B cell (primary cell): ENCODE measurements at regions not wholly inside any gene's neighbourhood (a gene's known extent, or its start where the extent isn't known, plus 50 kb on each side); places are given as distances from the start of the nearest gene placed in this dataset.

Experiments
- ATAC-seq: fragments of 200-7000 bp; cut with Tn5 transposase; one replicate; pipeline ENCODE4 v1.10.0; 2021; ENCODE audit warnings: low read depth, mild to moderate bottlenecking, moderate number of reproducible peaks, moderate library complexity
- CTCF ChIA-PET: fragments of 350-600 bp; sonication (Branson Sonifier 250); formaldehyde crosslinking; loops from one replicate; lab custom pipeline; 2021; ENCODE audit warnings: antibody characterized with exemption, inconsistent platforms; lab: Charles Lee
- POLR2A ChIA-PET: fragments of 350-600 bp; sonication (Branson Sonifier 250); formaldehyde crosslinking; loops from one replicate; lab custom pipeline; 2021; ENCODE audit warnings: antibody characterized with exemption; lab: Charles Lee
- DNase-seq: peaks from one replicate; pipeline ENCODE4 v3.0.0; 2013
- H2AFZ ChIP-seq: 2 replicates; pipeline ENCODE4 v1.6.1; 2012; ENCODE audit warnings: mild to moderate bottlenecking, low read depth, low read length; ENCODE audit not compliant: insufficient read depth, poor library complexity, severe bottlenecking
- H3K27ac ChIP-seq, 2 donors: 1 replicate in 1 of 2; 2 replicates in 1 of 2; pipeline ENCODE4 v1.5.1; 2012 to 2013; ENCODE audit warnings: low read length in 2 of 2, mild to moderate bottlenecking in 2 of 2, moderate library complexity in 1 of 2
- H3K27me3 ChIP-seq, 4 experiments: fragments of 200-600 bp in 1 of 4; sonication (generic) in 1 of 4; replicated peaks in 1 of 4; 1 replicate in 2 of 4; 2 replicates in 2 of 4; pipeline versions ENCODE4 v1.6.1 to v1.7.0; 2013 to 2016; ENCODE audit warnings: low read length in 3 of 4, mild to moderate bottlenecking in 2 of 4, mixed read lengths in 1 of 4, moderate library complexity in 1 of 4; ENCODE audit not compliant: insufficient read depth in 4 of 4, control insufficient read depth in 3 of 4; ENCODE audit errors: control extremely low read depth in 1 of 4
- H3K36me3 ChIP-seq, 2 experiments: replicated peaks in 1 of 2; 1 replicate in 1 of 2; 2 replicates in 1 of 2; pipeline versions ENCODE4 v1.6.1 to v1.7.1; 2013; ENCODE audit warnings: low read length in 1 of 2; ENCODE audit not compliant: insufficient read depth in 2 of 2, control insufficient read depth in 1 of 2; ENCODE audit errors: control extremely low read depth in 1 of 2, extremely low read depth in 1 of 2
- H3K4me1 ChIP-seq, 2 donors: fragments of 200-600 bp in 1 of 2; sonication (generic) in 1 of 2; 1 replicate in 1 of 2; 2 replicates in 1 of 2; pipeline versions ENCODE4 v1.5.1 to v1.6.1; 2013 to 2017; ENCODE audit warnings: low read length in 2 of 2; ENCODE audit not compliant: control insufficient read depth in 2 of 2, insufficient read depth in 2 of 2
- H3K4me2 ChIP-seq: replicated peaks from 2 replicates; pipeline ENCODE3; 2012; ENCODE audit warnings: mild to moderate bottlenecking, low read depth, low read length; ENCODE audit not compliant: poor library complexity, severe bottlenecking
- H3K4me3 ChIP-seq, 5 experiments: fragments of 200-600 bp in 1 of 5; sonication (generic) in 1 of 5; 1 replicate in 3 of 5; 2 replicates in 2 of 5; pipeline versions ENCODE4 v1.5.1 to v1.7.0; 2011 to 2016; ENCODE audit warnings: low read length in 4 of 5, mild to moderate bottlenecking in 4 of 5, low read depth in 2 of 5, control low read depth in 1 of 5, moderate library complexity in 1 of 5; ENCODE audit not compliant: insufficient read depth in 1 of 5; ENCODE audit errors: control extremely low read depth in 1 of 5, extremely low read depth in 1 of 5
- H3K79me2 ChIP-seq: fragments of 200-600 bp; sonication (generic); one replicate; pipeline ENCODE4 v1.6.0; 2016; ENCODE audit warnings: low read length; ENCODE audit not compliant: control insufficient read depth, insufficient read depth
- H3K9ac ChIP-seq: fragments of 200-600 bp; sonication (generic); 2 replicates; pipeline ENCODE4 v1.6.1; 2017; ENCODE audit warnings: mild to moderate bottlenecking, low read length, moderate library complexity
- H3K9me3 ChIP-seq, 3 donors: one replicate each; pipeline versions ENCODE4 v1.6.1 to v1.7.1; 2013; ENCODE audit warnings: low read length in 2 of 3; ENCODE audit not compliant: control insufficient read depth in 2 of 3, insufficient read depth in 1 of 3; ENCODE audit errors: control extremely low read depth in 1 of 3
- H4K20me1 ChIP-seq: 2 replicates; pipeline ENCODE4 v1.6.0; 2012; ENCODE audit warnings: mild to moderate bottlenecking, low read length; ENCODE audit not compliant: insufficient read depth, control insufficient read depth, poor library complexity, severe bottlenecking
- H3K27ac Mint-ChIP-seq: one replicate; pipeline ENCODE4 v1.8.0; 2021; ENCODE audit warnings: mixed read lengths
- H3K27me3 Mint-ChIP-seq: one replicate; pipeline ENCODE4 v1.8.0; 2021; ENCODE audit warnings: mixed read lengths
- H3K4me1 Mint-ChIP-seq: one replicate; pipeline ENCODE4 v1.8.0; 2021; ENCODE audit warnings: mixed read lengths
- H3K4me3 Mint-ChIP-seq: one replicate; pipeline ENCODE4 v1.8.0; 2021; ENCODE audit warnings: mixed read lengths
- H3K9me3 Mint-ChIP-seq: one replicate; pipeline ENCODE4 v1.8.0; 2022; ENCODE audit warnings: mixed read lengths; ENCODE audit not compliant: insufficient read depth
- CTCF ChIP-seq: fragments of 200-600 bp; IDR thresholded peaks from one replicate; pipeline ENCODE4 v1.8.0; 2022; ENCODE audit warnings: antibody characterized with exemption, mild to moderate bottlenecking
- EZH2 ChIP-seq: IDR thresholded peaks from 2 replicates; pipeline ENCODE4 v1.6.1; 2012; ENCODE audit warnings: borderline replicate concordance, low read depth, mild to moderate bottlenecking, moderate library complexity, low read length; ENCODE audit not compliant: insufficient read depth, poor library complexity, severe bottlenecking
- WGBS: methylation state at CpG from one replicate; pipeline ENCODE4 v1.1.5; 2013; ENCODE audit warnings: missing lambda C conversion rate; ENCODE audit not compliant: insufficient coverage; 5-methylcytosine and 5-hydroxymethylcytosine counted together
- intact Hi-C: fragments of 100-400 bp; cut with micrococcal nuclease; formaldehyde crosslinking; loops from one replicate; pipeline ENCODE4 v1.10.0; 2022

- POLR2A ChIA-PET: no interaction called here
- Histone ChIP-seq H2AFZ (no peak overlapping the region), H3K9ac (no peak overlapping the region), H3K4me2 (no peak overlapping the region), H4K20me1 (no peaks in the 10 kb centered on the region), H3K4me3 (no peak overlapping the region), H3K4me1 (no peaks in the 10 kb centered on the region), H3K36me3 (no peaks in the 10 kb centered on the region), H3K9me3 (no peaks in the 10 kb centered on the region), H3K79me2 (no peaks in the 10 kb centered on the region), H3K27me3 (no peaks in the 10 kb centered on the region), H3K27ac (no peak overlapping the region)
- DNase-seq (no peak), ATAC-seq (no peak)
- Mint-ChIP-seq H3K27ac (no peak overlapping the region), H3K27me3 (peaks cover 12% of the 10 kb centered on the region), H3K4me1 (no peaks in the 10 kb centered on the region), H3K4me3 (no peak overlapping the region), H3K9me3 (no peaks in the 10 kb centered on the region)
- TF ChIP-seq CTCF (no peak), EZH2 (no peak)
- CTCF ChIA-PET: no interaction called here
- 48% methylated on average over 2 of the region's 4 CpGs for WGBS
- intact Hi-C loops: no loop called here
Measured at GRCh38 chr18:77736842-77737241, 487.2 kb downstream of the GALR1 start.

GRCh38 chr18:77737405-77737804 is 487.8 kb downstream of the GALR1 start:
- Histone ChIP-seq H3K27ac (no peak overlapping the region), H3K4me2 (no peak overlapping the region), H3K4me3 (no peak overlapping the region), H4K20me1 (no peaks in the 10 kb centered on the region), H3K9me3 (no peaks in the 10 kb centered on the region), H3K4me1 (no peaks in the 10 kb centered on the region), H3K9ac (no peak overlapping the region), H2AFZ (no peak overlapping the region), H3K36me3 (no peaks in the 10 kb centered on the region), H3K27me3 (no peaks in the 10 kb centered on the region), H3K79me2 (no peaks in the 10 kb centered on the region)
- H3K27ac Mint-ChIP-seq: no peak overlapping the region
- intact Hi-C loops: no loop called here
- TF ChIP-seq EZH2: no peak
- no peak for TF ChIP-seq CTCF
- ChIA-PET POLR2A (no interaction called here), CTCF (no interaction called here)
- no peaks in the 10 kb centered on the region for H3K9me3 Mint-ChIP-seq
- no peaks in the 10 kb centered on the region for H3K4me1 Mint-ChIP-seq
- DNase-seq: no peak
- H3K4me3 Mint-ChIP-seq: no peak overlapping the region
- peaks cover 12% of the 10 kb centered on the region for H3K27me3 Mint-ChIP-seq
- WGBS: 84% methylated on average over 7 of the region's 7 CpGs
- ATAC-seq: no peak
